Activated T-helper 1 cell treated with anti-CD3 and anti-CD28 coated beads, Interleukin-2, amount 50 U/mL, for 16 hours (primary cell): ENCODE measurements at regions not wholly inside any gene's neighbourhood (a gene's known extent, or its start where the extent isn't known, plus 50 kb on each side); places are given as distances from the start of the nearest gene placed in this dataset.
"Not testable (repeated sequence)": the region's sequence is repeated elsewhere in the genome, so short reads cannot be mapped to it uniquely, and the experiment has no call there.

ENCODE experiments used
- DNase-seq, 2 donors: peaks; one replicate each; pipeline ENCODE4 v3.0.0-alpha.2; 2020; ENCODE audit warnings: low read depth in 1 of 2, low spot score in 1 of 2

DNA sequence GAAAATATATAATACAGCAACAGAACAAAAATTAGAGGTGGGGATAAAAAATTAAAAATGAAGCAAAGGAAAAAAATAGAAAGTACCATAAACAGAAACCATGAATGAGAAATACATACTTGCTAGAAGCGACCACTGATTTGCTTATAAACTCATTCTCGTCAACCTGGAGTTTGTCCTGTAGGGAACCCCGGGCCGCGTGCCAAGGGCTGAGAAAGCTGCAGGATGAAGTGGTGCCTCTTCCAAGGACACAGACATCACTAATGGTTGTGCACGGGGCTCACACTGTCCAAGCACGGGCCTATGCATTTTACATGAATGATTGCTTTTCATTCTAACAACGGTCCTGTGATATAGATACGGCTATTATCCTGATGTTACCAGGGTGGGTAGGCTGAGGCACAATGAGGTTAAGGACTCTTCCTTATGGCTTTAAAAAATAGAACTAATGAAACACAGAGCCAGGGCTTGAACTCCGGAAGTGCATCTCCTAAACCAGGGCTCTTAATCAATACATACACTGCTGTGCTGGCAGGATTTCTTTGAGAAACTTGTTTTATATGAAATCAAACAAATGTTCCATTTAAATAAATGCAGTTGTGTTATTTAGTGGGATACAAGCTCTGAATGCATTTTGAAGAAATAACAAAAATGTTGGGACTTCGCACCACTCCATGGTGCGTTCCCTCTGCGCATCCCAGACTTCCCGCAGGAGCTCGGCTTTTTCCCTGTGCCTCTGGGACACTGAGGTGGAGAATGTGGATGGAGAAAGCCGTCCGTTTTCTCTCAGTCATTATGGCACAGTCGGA lies 113.9 kb upstream of the PHACTR3 start:
- DNase-seq: not testable (repeated sequence)

GRCh38 chr20:59491884-59492283 lies 112.5 kb upstream of the PHACTR3 start:
- no peak for DNase-seq

GRCh38 chr20:59493926-59494325 lies 110.4 kb upstream of the PHACTR3 start:
- DNase-seq: no peak

DNA sequence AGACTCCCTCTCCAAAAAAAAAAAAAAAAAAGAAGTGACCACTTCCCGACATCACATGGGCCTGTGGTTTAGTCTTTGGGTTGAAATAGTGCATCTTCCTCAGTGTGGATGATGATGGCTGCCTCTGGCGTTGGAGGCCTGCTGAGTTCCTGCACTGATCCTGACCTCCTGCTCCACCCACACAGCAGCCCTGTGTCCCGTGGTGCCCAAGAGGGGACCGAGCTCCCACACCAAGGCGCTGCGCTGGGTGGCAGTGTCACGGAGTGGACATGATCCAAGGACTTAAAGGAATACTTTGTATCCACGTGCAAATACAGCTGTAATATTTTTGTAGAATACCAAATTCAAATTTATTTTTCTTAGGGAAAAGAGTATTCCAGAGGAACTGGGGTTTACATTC lies 109.2 kb upstream of the PHACTR3 start:
- DNase-seq: no peak

DNA sequence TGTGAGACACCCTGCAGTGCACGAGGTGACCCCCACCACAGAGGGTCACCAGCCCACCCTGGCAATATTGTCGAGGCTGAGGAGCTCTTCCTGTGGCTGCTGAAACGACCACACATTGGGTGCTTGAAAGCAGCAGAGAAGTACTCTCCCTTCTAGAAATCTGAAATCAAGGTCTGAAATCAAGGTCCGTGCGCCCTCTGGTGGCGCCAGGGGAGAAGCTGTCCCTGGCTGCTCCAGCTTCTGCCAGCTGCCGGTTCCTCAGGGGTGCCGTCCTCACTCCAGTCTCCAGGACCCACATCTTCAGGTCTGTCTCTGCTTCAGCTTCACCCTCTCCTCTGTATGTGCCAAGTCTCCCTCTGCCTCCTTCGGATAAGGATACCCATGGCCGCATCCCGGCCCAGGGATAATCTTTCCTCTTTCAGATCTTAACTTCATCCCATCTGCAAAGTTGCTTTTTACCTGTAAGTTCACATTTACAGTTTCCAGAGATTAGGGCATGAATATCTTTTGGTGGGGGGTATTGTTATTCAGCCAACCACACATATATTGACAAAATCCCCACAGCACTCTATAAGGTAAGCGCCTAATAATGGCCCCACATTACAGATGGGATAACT lies 108.3 kb upstream of the PHACTR3 start:
- DNase-seq: peak; percentile 42 to 50

DNA sequence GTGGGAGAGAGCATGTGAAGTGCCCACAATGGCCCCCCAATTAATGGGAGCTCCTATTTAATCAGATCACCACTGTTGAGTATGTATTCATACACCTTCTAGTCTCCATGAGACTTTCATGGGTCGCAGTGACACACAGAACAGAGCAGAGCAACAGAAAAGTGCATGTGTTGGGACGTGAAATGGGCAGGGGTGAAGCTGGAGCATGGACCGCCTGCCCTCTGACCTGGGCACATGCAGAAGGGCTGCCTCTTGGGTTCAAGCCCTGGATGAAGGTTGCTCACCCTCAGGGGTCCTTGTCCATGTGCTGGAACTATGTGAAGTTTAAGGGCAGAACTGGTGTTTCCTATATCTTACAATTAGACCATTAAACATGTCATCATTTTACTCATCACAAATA lies 106.0 kb upstream of the PHACTR3 start:
- DNase-seq: no peak

DNA sequence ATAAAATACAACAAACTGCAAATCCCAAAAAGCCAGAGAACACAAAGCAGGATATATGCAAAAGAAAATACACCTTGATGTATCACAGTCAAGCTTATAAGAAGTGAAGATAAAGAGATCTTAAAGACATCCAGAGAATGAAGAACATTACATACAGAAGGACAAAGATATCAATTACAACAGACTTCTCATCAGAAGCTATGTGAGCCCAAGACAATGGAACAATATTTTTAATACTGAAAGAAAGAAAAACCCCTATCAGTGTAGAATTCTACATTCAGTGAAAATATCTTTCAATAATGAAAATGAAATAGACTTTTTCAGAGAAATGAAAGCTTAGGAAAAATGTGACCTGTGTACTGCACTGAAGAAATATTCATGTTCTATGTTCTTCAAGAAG lies 104.5 kb upstream of the PHACTR3 start:
- no peak for DNase-seq

GRCh38 chr20:59508729-59509128 lies 95.6 kb upstream of the PHACTR3 start:
- no peak for DNase-seq

DNA sequence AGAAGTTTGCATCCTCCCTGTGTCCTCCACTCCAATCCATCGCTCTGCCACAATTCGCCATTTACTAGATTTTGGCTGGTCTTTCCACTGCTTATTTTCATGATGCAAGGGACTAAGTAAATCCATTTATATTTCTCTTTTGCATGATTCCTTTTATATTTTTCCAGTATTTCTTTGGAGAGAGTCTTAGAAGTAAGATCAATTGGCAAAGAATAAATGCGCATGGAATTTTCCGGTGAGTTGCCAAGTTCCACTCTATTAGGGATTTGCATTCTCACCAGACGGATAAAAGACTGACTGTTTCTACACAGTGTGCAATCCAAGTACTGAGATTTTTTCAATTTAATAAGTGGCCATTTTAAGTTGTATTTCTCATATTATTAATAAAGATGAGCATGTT lies 91.7 kb upstream of the PHACTR3 start:
- no peak for DNase-seq

DNA sequence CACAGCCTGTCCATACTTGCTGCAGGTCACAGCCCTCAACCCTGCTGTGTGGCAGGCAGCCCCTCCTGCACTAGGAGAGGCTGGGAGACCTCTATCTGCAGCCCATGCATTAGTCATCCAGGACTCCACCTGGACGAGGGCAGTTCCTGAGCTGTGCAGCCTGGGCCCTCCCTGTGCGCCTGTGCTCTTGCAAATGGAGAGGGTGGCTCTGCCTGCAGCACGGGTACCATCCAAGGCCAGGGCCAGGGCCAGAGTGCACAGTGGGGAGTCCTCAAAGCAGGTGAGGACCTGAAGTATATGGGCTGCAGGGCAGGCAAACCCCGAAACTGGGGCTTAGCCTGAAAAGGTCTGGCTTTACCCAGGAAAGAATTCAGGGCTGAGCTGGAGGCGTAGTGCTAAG lies 89.8 kb upstream of the PHACTR3 start:
- no peak for DNase-seq

DNA sequence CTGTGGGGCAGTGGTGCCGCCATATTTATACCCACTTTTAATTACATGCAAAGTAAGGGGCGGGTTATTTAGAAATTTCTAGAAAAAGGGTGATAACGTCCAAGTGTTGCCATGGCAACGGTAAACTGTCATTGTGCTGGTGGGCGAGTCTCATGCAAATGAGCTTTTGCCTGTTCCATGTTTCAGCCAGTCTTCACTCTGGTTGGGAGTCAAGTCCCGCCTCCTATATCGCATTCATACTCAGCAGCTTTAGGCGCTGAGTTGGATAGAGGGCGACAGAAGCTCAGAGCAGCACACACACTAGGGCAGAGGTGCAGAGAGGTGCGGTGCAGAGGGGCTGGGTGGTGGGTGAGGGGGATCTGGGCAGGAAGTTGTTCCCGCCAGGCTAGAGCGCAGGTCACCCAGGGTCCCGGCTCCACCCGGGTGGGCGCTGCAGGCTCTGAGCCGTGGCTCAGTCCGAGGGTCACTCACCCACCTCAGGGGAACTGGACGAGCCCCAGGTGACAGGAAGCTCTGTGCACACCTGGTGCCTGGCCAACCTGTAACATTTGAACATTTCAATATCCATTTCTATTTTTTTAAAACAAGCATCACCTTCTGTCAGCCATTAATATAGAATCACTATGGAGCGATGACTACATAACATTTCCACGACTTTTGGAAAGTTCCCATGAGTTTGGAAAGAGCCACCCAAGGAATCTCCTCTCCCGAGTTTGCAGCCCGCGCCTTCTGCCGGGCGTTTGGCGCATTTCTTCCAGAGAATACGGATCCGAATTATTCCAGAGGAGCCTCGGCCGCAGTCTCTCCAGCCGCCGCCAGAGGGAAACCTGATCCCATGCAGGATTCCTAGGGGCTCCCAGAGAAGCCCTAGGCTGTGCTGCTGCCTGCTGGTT lies 89.1 kb upstream of the PHACTR3 start:
- DNase-seq: no peak

DNA sequence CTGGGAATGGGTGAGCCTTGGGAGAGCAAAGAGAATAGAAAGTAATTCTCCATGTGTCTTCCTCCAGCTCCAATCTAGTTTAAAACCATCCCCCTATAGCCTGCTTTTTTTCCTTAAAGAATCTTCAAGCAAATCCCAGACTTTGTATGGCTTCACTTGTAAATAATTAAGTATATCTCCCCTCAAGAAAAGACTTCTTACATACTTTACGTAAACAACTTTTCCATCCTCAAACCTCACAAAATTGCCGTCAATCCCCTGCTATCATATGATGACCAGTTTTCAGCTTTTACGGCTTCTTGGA lies 88.5 kb upstream of the PHACTR3 start:
- DNase-seq: no peak

- no peak for DNase-seq
These were observed 85.2 kb upstream of the PHACTR3 start for GRCh38 chr20:59518881-59519706.

GRCh38 chr20:59519707-59520014 lies 84.7 kb upstream of the PHACTR3 start:
- DNase-seq: no peak

DNA sequence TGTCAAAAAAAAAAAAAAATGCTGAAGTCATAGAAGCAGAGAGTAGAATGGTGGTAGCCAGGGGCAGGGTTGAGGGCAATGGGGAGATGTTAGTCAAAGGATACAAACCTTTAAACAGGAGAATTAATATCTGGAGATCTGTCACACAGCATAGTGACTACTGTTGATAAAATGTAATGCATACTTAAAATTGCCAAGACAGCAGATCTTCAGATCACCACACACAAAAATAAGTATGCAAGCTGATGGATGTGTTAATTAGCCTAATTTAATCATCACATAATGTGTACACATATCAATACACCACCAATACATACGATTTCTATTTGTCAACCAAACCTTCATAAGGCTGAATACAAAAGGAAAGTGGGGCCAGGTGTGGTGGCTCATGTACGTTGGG lies 83.5 kb upstream of the PHACTR3 start:
- no peak for DNase-seq

DNA sequence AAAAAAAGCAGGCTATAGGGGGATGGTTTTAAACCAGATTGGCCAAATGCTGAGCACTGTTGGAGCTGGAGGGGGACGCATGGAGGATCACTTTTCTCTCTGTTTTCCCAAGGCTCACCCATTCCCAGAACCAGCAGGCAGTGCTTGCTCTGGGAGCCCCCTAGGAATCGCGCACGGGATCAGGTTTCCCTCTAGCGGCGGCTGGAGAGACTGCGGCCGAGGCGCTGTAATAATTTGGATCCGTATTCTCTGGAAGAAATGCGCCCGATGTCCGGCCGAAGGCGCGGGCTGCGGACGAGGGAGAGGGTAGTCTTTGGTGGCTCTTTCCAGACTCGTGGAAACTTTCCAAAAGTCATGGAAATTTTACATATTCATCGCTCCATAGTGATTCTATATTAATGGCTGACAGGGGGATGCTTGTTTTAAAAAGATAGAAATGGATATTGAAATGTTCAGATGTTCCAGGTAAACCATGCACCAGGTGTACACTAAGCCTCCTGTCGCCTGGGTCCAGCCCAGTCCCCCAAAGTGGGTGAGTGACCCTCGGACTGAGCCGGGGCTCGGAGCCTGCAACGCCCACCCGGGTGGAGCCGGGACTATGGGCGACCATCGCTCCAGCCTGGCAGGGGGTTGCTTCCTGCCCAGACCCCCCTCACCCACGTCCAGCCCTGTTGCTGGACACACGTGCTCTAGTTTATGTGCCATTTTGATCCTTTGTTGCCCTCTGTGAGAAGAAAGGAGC lies 78.7 kb upstream of the PHACTR3 start:
- DNase-seq: no peak

DNA sequence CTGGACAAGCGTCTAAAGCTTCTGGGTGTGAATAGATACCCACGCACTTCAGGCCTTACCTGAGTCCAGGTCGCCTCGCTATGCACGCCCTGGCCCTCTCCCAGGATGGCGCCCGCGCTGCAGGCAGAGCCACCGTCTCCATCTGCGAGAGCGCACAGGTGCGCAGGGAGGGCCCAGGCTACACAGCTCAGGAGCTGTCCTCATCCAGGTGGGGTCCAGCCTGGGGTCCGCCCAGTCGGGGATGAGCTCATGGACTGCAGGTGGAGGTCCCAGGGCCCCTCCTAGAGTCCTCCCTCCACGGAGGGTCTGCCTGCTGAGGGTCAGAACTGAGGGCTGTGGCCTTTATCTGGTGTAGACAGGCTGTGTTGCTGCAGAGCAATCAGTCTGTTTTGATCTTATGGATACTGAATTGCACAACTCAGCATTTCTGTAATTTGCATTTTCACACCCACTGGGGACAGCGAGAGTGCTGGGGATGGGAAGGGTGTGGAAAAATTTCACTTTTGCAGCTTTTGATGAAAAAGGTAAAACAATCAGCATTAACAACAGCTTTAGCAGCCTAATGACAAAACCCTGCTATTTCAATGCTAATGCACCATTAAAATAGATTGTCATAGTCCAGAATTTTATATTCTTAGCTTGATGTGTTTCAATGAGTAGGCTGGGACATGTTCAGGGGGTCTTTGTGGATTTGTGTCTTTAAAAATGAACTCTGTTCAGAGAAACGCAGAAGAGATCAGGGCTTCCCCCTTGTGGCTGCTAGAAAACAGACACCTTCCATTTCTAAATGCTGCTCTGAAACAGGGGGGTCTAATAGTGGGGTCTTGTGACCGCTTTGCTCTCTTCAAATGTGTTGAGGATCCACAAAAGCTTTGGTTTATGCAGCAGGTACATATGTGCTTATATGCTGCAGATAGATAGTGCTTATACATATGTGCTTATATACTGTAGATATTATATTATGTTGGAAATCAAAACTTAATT lies 77.8 kb upstream of the PHACTR3 start:
- no peak for DNase-seq

DNA sequence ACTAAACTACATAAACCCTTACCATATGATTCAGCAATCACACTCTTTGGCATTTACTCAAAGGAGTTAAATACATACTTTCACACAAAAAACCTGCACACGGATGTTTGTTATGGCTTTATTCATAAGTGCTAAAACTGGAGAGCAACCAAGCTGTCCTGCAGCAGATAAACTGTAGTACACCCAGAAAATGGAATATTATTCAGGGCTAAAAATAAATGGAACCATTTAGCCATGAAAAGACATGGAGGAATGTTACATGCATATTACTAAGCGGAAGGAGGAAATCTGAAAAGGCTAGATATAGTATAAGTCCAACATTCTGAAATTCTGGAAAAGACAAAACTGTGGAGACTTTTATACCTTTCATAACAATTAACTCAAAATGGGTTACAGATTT lies 73.6 kb upstream of the PHACTR3 start:
- no peak for DNase-seq

- DNase-seq: no peak
These were observed 66.3 kb upstream of the PHACTR3 start for GRCh38 chr20:59537991-59538390.

DNA sequence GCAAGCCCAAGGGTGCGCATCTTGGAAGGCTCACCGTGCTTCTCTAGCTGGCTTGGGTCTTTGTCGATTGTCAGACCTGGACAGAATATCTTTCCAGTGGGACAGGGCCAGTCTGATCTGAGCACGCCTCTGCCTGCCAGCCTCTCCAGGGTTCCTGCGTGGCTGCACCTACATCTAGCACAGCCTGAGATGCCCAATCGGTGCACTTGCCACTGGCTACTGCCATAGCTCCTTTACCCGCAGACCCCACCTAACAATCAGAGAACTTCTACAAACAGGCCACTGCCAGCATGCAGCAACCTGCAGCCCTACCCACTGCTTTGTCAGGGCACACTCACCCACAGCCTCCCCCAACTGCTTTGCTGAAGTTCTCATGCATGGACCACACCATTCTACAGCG lies 56.7 kb upstream of the PHACTR3 start:
- DNase-seq: no peak
